ENCODE measurements at regions not wholly inside any gene's neighbourhood (a gene's known extent, or its start where the extent isn't known, plus 50 kb on each side); places are given as distances from the start of the nearest gene placed in this dataset.

- DNase-seq (ENCODE audit: low spot score) = no peak
- no peak overlapping the region for H3K4me3 Mint-ChIP-seq (ENCODE audit: unreplicated experiment)
- no peak overlapping the region for H3K27ac Mint-ChIP-seq (ENCODE audit: unreplicated experiment)
- TF ChIP-seq, protein P1, sequence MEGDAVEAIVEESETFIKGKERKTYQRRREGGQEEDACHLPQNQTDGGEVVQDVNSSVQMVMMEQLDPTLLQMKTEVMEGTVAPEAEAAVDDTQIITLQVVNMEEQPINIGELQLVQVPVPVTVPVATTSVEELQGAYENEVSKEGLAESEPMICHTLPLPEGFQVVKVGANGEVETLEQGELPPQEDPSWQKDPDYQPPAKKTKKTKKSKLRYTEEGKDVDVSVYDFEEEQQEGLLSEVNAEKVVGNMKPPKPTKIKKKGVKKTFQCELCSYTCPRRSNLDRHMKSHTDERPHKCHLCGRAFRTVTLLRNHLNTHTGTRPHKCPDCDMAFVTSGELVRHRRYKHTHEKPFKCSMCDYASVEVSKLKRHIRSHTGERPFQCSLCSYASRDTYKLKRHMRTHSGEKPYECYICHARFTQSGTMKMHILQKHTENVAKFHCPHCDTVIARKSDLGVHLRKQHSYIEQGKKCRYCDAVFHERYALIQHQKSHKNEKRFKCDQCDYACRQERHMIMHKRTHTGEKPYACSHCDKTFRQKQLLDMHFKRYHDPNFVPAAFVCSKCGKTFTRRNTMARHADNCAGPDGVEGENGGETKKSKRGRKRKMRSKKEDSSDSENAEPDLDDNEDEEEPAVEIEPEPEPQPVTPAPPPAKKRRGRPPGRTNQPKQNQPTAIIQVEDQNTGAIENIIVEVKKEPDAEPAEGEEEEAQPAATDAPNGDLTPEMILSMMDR (IDR thresholded peaks at IDR 0.05; ENCODE audit: unreplicated experiment) = no peak
- no peaks in the 10 kb centered on the region for H3K9me3 Mint-ChIP-seq (ENCODE audit: unreplicated experiment)
- no peaks in the 10 kb centered on the region for H3K4me1 Mint-ChIP-seq (ENCODE audit: unreplicated experiment)
- no peaks in the 10 kb centered on the region for H3K36me3 Mint-ChIP-seq (ENCODE audit: low read depth, unreplicated experiment)
- H3K27me3 Mint-ChIP-seq (ENCODE audit: unreplicated experiment) = no peaks in the 10 kb centered on the region
Observed at GRCh38 chr13:54150851-54151250, 1122.2 kb downstream of the OLFM4 start.

DNA sequence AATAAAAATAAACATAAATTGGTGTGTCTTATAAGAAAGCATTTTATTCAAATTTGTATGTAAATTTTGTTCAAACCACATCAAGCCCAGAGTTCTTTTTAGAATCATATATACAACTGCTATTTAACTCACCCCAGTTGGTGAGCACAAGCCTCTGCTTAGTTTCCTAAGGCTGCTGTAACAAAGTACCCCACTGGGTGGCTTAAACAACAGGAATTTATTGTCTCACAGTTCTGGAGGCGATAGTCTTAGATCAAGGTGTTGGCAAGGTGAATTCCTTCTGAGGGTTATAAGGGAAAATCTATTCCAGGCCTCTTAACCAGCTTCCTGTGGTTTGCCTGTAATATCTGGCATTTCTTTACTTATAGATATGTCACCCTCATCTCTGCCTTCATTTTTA lies 1133.5 kb downstream of the OLFM4 start:
- no peak for DNase-seq (ENCODE audit: low spot score)
- H3K27me3 Mint-ChIP-seq (ENCODE audit: unreplicated experiment) = no peaks in the 10 kb centered on the region

GRCh38 chr13:54165581-54166215 lies 1137.1 kb downstream of the OLFM4 start:
- Mint-ChIP-seq H3K9me3 (ENCODE audit: unreplicated experiment) (no peaks in the 10 kb centered on the region), H3K27ac (ENCODE audit: unreplicated experiment) (no peak overlapping the region), H3K4me3 (ENCODE audit: unreplicated experiment) (no peak overlapping the region), H3K27me3 (ENCODE audit: unreplicated experiment) (no peaks in the 10 kb centered on the region), H3K4me1 (ENCODE audit: unreplicated experiment) (no peaks in the 10 kb centered on the region), H3K36me3 (ENCODE audit: low read depth, unreplicated experiment) (no peaks in the 10 kb centered on the region)
- TF ChIP-seq, protein P1 (IDR thresholded peaks at IDR 0.05; ENCODE audit: unreplicated experiment) = no peak
- no peak for DNase-seq (ENCODE audit: low spot score)

More for the DNA sequence above, 1133.5 kb downstream of the OLFM4 start:
- Mint-ChIP-seq H3K4me1 (ENCODE audit: unreplicated experiment) (no peaks in the 10 kb centered on the region), H3K27ac (ENCODE audit: unreplicated experiment) (no peak overlapping the region), H3K4me3 (ENCODE audit: unreplicated experiment) (no peak overlapping the region), H3K9me3 (ENCODE audit: unreplicated experiment) (no peaks in the 10 kb centered on the region), H3K36me3 (ENCODE audit: low read depth, unreplicated experiment) (no peaks in the 10 kb centered on the region)
- TF ChIP-seq, protein P1 (IDR thresholded peaks at IDR 0.05; ENCODE audit: unreplicated experiment) = peak; percentile 24

DNA sequence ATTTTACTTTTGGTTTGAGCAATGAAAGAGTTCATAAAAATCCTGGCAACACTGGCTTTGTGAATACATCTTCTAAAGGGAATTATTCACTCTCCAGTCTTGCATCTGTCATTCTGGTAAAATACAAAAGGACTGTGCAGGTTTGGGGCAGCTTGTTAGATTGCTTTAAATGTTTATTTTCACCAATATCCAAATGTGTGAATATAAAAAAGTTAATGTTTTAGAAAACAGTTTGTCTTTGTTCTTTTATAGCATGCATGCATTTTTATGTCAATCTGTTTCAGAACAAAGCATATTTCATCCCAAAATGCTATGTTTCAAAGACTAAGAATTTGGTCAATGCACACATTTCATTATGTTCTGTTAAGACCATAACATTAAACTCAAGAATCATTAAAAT lies 1145.4 kb downstream of the OLFM4 start:
- H3K27ac Mint-ChIP-seq (ENCODE audit: unreplicated experiment) = no peak overlapping the region
- no peaks in the 10 kb centered on the region for H3K27me3 Mint-ChIP-seq (ENCODE audit: unreplicated experiment)
- TF ChIP-seq, protein P1 (IDR thresholded peaks at IDR 0.05; ENCODE audit: unreplicated experiment) = no peak
- no peaks in the 10 kb centered on the region for H3K4me1 Mint-ChIP-seq (ENCODE audit: unreplicated experiment)
- DNase-seq (ENCODE audit: low spot score) = no peak
- no peaks in the 10 kb centered on the region for H3K9me3 Mint-ChIP-seq (ENCODE audit: unreplicated experiment)
- H3K4me3 Mint-ChIP-seq (ENCODE audit: unreplicated experiment) = no peak overlapping the region
- H3K36me3 Mint-ChIP-seq (ENCODE audit: low read depth, unreplicated experiment) = no peaks in the 10 kb centered on the region

DNA sequence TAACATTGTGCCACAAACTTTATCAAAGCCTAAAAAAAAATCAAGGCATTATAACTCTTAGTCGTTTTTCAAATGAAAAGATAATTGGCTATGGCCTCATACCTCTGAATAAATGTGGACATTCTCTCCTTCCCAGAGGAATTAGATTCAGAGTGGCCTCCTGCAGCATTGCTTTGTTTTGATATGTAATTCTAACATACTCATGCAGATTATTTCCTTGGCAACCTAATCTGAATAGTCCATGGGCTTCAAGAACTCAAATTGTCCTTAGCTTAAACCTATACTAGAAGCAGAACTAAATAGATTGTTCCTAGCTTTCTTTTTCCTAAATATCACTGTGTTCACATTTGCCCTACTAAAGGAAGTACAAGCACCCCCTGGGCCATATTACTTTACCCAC lies 1146.9 kb downstream of the OLFM4 start:
- TF ChIP-seq, protein P1 (IDR thresholded peaks at IDR 0.05; ENCODE audit: unreplicated experiment) = no peak
- Mint-ChIP-seq H3K27me3 (ENCODE audit: unreplicated experiment) (no peaks in the 10 kb centered on the region), H3K4me3 (ENCODE audit: unreplicated experiment) (no peak overlapping the region), H3K4me1 (ENCODE audit: unreplicated experiment) (no peaks in the 10 kb centered on the region), H3K36me3 (ENCODE audit: low read depth, unreplicated experiment) (no peaks in the 10 kb centered on the region), H3K9me3 (ENCODE audit: unreplicated experiment) (no peaks in the 10 kb centered on the region), H3K27ac (ENCODE audit: unreplicated experiment) (no peak overlapping the region)
- DNase-seq (ENCODE audit: low spot score) = no peak
